ENCODE measurements at regions not wholly inside any gene's neighbourhood (a gene's known extent, or its start where the extent isn't known, plus 50 kb on each side); places are given as distances from the start of the nearest gene placed in this dataset.

DNA sequence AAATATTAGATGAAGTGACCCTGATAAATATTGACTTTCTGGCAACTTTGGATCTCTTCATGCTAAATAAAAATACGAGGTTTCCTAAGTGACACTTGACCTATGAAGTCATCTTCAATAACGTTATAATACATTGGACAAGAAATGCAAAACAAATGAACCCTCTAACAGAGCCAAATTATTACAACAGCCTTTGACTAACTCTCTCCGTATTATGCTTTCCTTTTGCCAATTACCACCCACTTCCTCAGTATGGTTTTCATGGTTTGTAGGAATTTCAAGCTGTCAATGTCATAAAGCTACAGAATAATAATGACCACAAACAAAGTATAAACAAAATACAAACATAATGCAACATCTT, 210.5 kb downstream of the MOXD1 start:
- TF ChIP-seq EZH2 (IDR thresholded peaks at IDR 0.05) = no peak
- TF ChIP-seq CTCF (IDR thresholded peaks at IDR 0.05) = no peak
- TF ChIP-seq EZH2phosphoT487 (IDR thresholded peaks at IDR 0.05) = no peak

All from neural progenitor cell (in vitro differentiated cells).